Mucosa of rectum (tissue), 2 donors: ENCODE measurements at regions not wholly inside any gene's neighbourhood (a gene's known extent, or its start where the extent isn't known, plus 50 kb on each side); places are given as distances from the start of the nearest gene placed in this dataset.
"Not testable (repeated sequence)": the region's sequence is repeated elsewhere in the genome, so short reads cannot be mapped to it uniquely, and the experiment has no call there.

Experiments
- H3K27ac ChIP-seq, 2 donors: one replicate each; pipeline ENCODE4 v1.7.0; 2013; ENCODE audit warnings: inconsistent platforms in 2 of 2, low read depth in 2 of 2, low read length in 2 of 2
- H3K27me3 ChIP-seq, 2 donors: one replicate each; pipeline ENCODE4 v1.7.0; 2013; ENCODE audit warnings: low read length in 2 of 2; ENCODE audit not compliant: control insufficient read depth in 2 of 2, insufficient read depth in 2 of 2
- H3K36me3 ChIP-seq, 2 donors: one replicate each; pipeline ENCODE4 v1.7.0; 2013; ENCODE audit warnings: low read length in 2 of 2; ENCODE audit not compliant: control insufficient read depth in 2 of 2, insufficient read depth in 2 of 2
- H3K4me1 ChIP-seq, 2 donors: one replicate each; pipeline ENCODE4 v1.7.0; 2013; ENCODE audit warnings: low read length in 2 of 2, mild to moderate bottlenecking in 1 of 2; ENCODE audit not compliant: control insufficient read depth in 2 of 2, insufficient read depth in 2 of 2
- H3K4me3 ChIP-seq, 2 donors: one replicate each; pipeline ENCODE4 v1.7.0; 2013; ENCODE audit warnings: low read length in 2 of 2
- H3K9ac ChIP-seq, 2 donors: one replicate each; pipeline ENCODE4 v1.7.0; 2013; ENCODE audit warnings: low read length in 2 of 2, low read depth in 1 of 2, mild to moderate bottlenecking in 1 of 2
- H3K9me3 ChIP-seq, 2 donors: one replicate each; pipeline ENCODE4 v1.7.0; 2013; ENCODE audit warnings: low read length in 2 of 2; ENCODE audit not compliant: control insufficient read depth in 2 of 2
- donor health status: healthy.
- donor health status: Normal muscosa, but diverticular disease.

DNA sequence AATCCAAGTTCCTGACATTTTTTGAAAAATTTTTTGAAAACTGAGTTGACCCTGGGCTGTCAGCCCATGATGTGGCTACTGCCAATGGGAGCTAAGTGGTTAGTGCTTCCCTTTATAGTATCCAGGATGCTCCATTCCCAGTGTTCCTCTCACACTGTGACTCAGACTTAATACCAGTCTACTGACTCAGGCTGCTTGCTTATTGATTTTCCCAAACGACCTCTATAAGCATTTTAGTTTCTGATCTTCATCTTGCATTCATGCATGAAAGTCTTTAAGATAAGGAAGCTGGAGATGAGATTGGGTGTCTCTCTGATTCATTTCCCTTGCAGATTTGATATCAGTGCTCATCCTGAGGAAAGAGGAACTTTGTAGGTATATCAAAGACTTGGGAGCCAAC lies 560.0 kb downstream of the TBC1D32 start:
- no peaks in the 10 kb centered on the region for H3K27me3 ChIP-seq
- no peaks in the 10 kb centered on the region for H3K36me3 ChIP-seq
- no peaks in the 10 kb centered on the region for H3K9me3 ChIP-seq
- H3K4me1 ChIP-seq: no peaks in the 10 kb centered on the region
- no peak overlapping the region for H3K4me3 ChIP-seq
- H3K9ac ChIP-seq: no peak overlapping the region
- H3K27ac ChIP-seq: no peak overlapping the region

- H3K9ac ChIP-seq: no peak overlapping the region
- H3K27ac ChIP-seq: no peak overlapping the region
- H3K27me3 ChIP-seq: no peaks in the 10 kb centered on the region
- H3K4me3 ChIP-seq: no peak overlapping the region
- H3K9me3 ChIP-seq: no peaks in the 10 kb centered on the region
- H3K4me1 ChIP-seq: no peaks in the 10 kb centered on the region
- H3K36me3 ChIP-seq: no peaks in the 10 kb centered on the region
Observed at GRCh38 chr6:120771019-120771418, 563.3 kb downstream of the TBC1D32 start.

DNA sequence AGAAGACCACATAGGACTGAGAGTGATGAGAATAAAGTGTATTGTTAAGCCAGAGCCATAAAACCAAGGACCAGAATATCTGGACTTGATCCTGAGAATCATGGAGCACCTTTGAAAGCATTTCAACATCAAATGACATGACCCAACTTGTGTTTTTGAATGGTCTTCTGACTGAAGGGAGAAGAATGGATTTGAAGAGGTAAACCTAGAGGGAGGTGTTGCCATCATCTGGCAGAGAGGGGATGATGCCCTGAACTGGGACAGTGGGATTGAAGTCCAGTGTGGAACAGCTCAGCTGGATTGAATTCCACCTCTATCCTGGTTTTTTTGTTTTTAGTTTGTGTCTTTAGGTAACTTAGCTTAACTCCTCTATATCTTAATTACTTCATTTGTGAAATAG lies 570.0 kb downstream of the TBC1D32 start:
- no peak overlapping the region for H3K27ac ChIP-seq
- no peaks in the 10 kb centered on the region for H3K4me1 ChIP-seq
- no peaks in the 10 kb centered on the region for H3K27me3 ChIP-seq
- H3K4me3 ChIP-seq: no peak overlapping the region
- no peaks in the 10 kb centered on the region for H3K36me3 ChIP-seq
- no peaks in the 10 kb centered on the region for H3K9me3 ChIP-seq
- H3K9ac ChIP-seq: no peak overlapping the region

DNA sequence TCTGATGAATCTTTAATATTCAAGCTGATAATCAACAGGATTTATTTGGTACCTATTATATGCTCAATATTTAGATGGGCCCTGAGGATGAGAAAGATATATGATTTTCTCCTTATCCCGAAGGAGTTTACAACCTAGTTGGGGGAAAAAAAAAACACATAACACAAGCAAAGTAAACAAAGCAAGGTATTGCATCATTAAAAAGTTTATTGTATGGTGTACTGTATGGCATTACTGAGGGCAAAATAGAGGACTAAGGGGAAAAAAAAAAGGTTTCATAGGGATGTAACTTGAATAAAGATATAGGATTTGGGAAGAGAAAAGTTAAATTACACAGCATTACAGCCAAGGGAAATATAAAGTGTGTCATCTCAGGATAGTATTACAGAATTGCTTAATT lies 574.7 kb downstream of the TBC1D32 start:
- H3K4me1 ChIP-seq: no peaks in the 10 kb centered on the region
- H3K9ac ChIP-seq: no peak overlapping the region
- H3K4me3 ChIP-seq: no peak overlapping the region
- no peaks in the 10 kb centered on the region for H3K27me3 ChIP-seq
- H3K36me3 ChIP-seq: no peaks in the 10 kb centered on the region
- H3K27ac ChIP-seq: no peak overlapping the region
- no peaks in the 10 kb centered on the region for H3K9me3 ChIP-seq

GRCh38 chr6:120748574-120748973 lies 585.7 kb downstream of the TBC1D32 start:
- not testable (repeated sequence) for H3K27me3 ChIP-seq, H3K9me3 ChIP-seq, H3K4me1 ChIP-seq, H3K4me3 ChIP-seq, H3K36me3 ChIP-seq, H3K27ac ChIP-seq, H3K9ac ChIP-seq

DNA sequence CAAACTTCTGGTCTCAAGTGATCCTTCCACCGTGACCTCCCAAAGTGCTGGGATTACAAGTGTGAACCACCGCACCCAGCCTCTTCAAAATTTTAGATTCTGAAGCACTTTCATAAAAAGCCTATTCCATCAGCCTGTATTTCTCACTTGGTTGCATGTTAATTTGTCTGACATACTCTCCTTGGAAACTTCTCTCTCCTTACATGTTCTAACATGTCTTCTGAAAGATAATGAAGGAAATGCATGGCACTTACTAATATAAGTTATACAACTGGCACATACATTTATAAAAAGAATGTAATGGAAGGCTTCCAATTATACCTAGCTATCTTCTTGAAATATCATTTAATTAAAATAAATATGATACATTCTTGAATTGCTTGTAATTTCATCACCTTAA lies 597.5 kb downstream of the TBC1D32 start:
- Histone ChIP-seq H3K36me3 (no peaks in the 10 kb centered on the region), H3K4me3 (no peak overlapping the region), H3K4me1 (no peaks in the 10 kb centered on the region), H3K27me3 (no peaks in the 10 kb centered on the region), H3K9ac (no peak overlapping the region), H3K9me3 (no peaks in the 10 kb centered on the region), H3K27ac (no peak overlapping the region)

GRCh38 chr6:120735641-120736040 lies 598.6 kb downstream of the TBC1D32 start:
- Histone ChIP-seq H3K9me3 (no peaks in the 10 kb centered on the region), H3K27ac (no peak overlapping the region), H3K4me1 (no peaks in the 10 kb centered on the region), H3K9ac (no peak overlapping the region), H3K27me3 (no peaks in the 10 kb centered on the region), H3K36me3 (no peaks in the 10 kb centered on the region), H3K4me3 (no peak overlapping the region)

DNA sequence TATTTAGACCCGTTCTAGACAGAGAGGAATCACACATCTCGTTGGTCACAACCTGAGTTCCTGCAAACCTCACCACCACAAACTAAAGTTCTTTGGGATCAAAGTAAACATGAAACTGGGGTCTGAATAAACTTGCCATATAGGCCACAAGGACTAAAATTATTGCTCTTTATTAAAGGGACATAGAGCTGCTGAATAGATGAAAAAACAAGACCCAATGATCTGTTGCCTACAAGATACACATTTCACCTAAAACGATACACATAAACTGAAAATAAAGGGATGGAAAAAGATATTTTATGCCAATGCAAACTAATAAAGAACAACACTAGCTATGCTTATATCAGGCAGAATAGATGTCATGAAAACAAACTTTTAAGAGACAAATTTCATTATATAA lies 623.0 kb downstream of the TBC1D32 start:
- Histone ChIP-seq H3K4me3 (no peak overlapping the region), H3K9me3 (peaks cover 2 to 3% of the 10 kb centered on the region in 2 donors), H3K9ac (no peak overlapping the region), H3K27me3 (no peaks in the 10 kb centered on the region), H3K27ac (no peak overlapping the region), H3K36me3 (no peaks in the 10 kb centered on the region), H3K4me1 (no peaks in the 10 kb centered on the region)

DNA sequence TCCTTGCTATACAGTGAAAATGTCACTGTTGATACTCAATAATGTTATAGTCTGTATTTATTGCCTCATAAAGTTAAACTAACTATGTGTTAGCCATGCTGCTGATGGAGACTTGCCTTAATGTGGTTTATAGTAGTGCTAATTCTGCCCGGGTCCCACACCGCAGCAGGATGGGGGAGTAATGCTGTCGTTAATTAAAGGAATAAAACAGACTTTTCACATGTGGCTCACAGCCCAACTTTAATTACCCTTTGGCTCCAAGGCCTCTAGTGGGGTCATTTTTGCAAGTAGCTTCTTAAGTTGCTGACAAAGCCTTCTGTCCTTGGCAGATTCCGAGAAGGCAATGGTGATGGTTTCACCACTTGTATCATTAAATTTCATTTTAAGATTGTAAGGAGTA lies 634.3 kb downstream of the TBC1D32 start:
- Histone ChIP-seq H3K9ac (no peak overlapping the region), H3K27me3 (no peaks in the 10 kb centered on the region), H3K4me3 (no peak overlapping the region), H3K9me3 (no peaks in the 10 kb centered on the region), H3K36me3 (no peaks in the 10 kb centered on the region), H3K4me1 (no peaks in the 10 kb centered on the region), H3K27ac (no peak overlapping the region)

DNA sequence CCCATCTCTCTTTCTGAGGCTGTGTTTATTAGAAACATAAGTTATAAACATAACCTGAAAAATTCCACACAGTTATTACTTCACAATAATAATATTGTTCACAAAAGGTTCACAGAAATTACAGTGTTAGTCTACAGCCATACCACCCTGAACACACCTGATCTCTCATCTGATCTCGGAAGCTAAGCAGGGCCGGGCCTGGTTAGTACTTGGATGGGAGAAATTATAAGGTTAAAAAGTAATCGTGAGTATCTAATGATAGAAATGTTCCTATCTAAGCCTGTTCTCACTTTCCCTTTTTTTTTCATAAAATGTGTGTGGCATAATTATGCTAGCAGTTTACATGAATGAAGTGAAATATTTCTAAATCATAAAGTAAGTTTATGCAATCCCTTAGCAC lies 647.8 kb downstream of the TBC1D32 start:
- no peak overlapping the region for H3K4me3 ChIP-seq
- H3K9ac ChIP-seq: no peak overlapping the region

GRCh38 chr6:120682145-120682544 lies 652.1 kb downstream of the TBC1D32 start:
- Histone ChIP-seq H3K9me3 (no peaks in the 10 kb centered on the region), H3K4me3 (no peak overlapping the region), H3K27ac (no peak overlapping the region), H3K4me1 (no peaks in the 10 kb centered on the region), H3K9ac (no peak overlapping the region), H3K27me3 (no peaks in the 10 kb centered on the region), H3K36me3 (no peaks in the 10 kb centered on the region)

More for the DNA sequence above, 647.8 kb downstream of the TBC1D32 start:
- Histone ChIP-seq H3K4me1 (no peaks in the 10 kb centered on the region), H3K27ac (no peak overlapping the region), H3K9me3 (no peaks in the 10 kb centered on the region), H3K36me3 (no peaks in the 10 kb centered on the region), H3K27me3 (no peaks in the 10 kb centered on the region)
